ENCODE measurements at regions not wholly inside any gene's neighbourhood (a gene's known extent, or its start where the extent isn't known, plus 50 kb on each side); places are given as distances from the start of the nearest gene placed in this dataset.

GRCh38 chr2:62381656-62382055 lies 124.3 kb downstream of the TMEM17 start:
- TF ChIP-seq CTCF (IDR thresholded peaks at IDR 0.05) (no peak), POLR2A (IDR thresholded peaks at IDR 0.05) (no peak)
